DMS 273 (cell line): ENCODE measurements at regions not wholly inside any gene's neighbourhood (a gene's known extent, or its start where the extent isn't known, plus 50 kb on each side); places are given as distances from the start of the nearest gene placed in this dataset.

Experiments used
- DNase-seq: peaks from one replicate; lab custom pipeline; 2025; ENCODE audit not compliant: unreplicated experiment; lab: John Stamatoyannopoulos, UW

- no peak for DNase-seq
These were observed 50.6 kb upstream of the GATB start for GRCh38 chr4:151811403-151811802.
